ENCODE measurements at regions not wholly inside any gene's neighbourhood (a gene's known extent, or its start where the extent isn't known, plus 50 kb on each side); places are given as distances from the start of the nearest gene placed in this dataset.
"Not testable (repeated sequence)": the region's sequence is repeated elsewhere in the genome, so short reads cannot be mapped to it uniquely, and the experiment has no call there.

DNA sequence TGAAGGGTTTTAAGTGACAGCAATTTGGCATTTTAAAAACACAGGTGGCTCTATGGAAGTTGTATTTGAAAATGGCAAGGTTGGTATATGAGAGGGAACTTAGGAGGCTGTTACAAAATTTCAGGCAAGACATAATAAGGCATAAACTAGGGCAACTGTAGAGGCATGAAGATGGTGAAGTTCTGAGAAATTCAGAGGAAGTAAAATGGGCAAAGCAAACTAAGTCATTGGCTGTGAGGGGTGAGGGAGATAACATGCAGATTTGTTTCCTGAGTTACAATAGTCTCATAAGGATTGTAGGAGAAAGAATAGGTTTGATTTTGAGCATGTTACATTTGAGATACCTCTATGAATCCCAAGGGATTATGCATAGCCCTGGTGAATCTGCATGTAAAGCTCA, 302.9 kb upstream of the ARHGEF26 start:
- no peak overlapping the region for H3K4me2 ChIP-seq
- H2AFZ ChIP-seq, result no peak overlapping the region
- H3K4me3 ChIP-seq, result no peak overlapping the region
- no peak overlapping the region for H3K27ac ChIP-seq
- H3K36me3 ChIP-seq (replicated peaks; ENCODE audit: insufficient read depth, low read depth), result no peaks in the 10 kb centered on the region
- no peak for DNase-seq (ENCODE audit: low spot score)
- H3K4me1 ChIP-seq (ENCODE audit: insufficient read depth), result no peaks in the 10 kb centered on the region
- TF ChIP-seq EZH2 (IDR thresholded peaks at IDR 0.05; ENCODE audit: borderline replicate concordance) (no peak), EZH2phosphoT487 (IDR thresholded peaks at IDR 0.05; ENCODE audit: low read depth, severe bottlenecking, unreplicated experiment) (no peak)
- TF ChIP-seq, protein P1, sequence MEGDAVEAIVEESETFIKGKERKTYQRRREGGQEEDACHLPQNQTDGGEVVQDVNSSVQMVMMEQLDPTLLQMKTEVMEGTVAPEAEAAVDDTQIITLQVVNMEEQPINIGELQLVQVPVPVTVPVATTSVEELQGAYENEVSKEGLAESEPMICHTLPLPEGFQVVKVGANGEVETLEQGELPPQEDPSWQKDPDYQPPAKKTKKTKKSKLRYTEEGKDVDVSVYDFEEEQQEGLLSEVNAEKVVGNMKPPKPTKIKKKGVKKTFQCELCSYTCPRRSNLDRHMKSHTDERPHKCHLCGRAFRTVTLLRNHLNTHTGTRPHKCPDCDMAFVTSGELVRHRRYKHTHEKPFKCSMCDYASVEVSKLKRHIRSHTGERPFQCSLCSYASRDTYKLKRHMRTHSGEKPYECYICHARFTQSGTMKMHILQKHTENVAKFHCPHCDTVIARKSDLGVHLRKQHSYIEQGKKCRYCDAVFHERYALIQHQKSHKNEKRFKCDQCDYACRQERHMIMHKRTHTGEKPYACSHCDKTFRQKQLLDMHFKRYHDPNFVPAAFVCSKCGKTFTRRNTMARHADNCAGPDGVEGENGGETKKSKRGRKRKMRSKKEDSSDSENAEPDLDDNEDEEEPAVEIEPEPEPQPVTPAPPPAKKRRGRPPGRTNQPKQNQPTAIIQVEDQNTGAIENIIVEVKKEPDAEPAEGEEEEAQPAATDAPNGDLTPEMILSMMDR (IDR thresholded peaks at IDR 0.05; ENCODE audit: poor library complexity), result no peak
- H3K9me3 ChIP-seq (ENCODE audit: low read depth), result no peaks in the 10 kb centered on the region
- no peaks in the 10 kb centered on the region for H3K9me2 ChIP-seq (replicated peaks; ENCODE audit: insufficient read depth)
- no peaks in the 10 kb centered on the region for H3K27me3 ChIP-seq
- H4K20me1 ChIP-seq (ENCODE audit: insufficient read depth, poor library complexity, severe bottlenecking), result no peaks in the 10 kb centered on the region
- H3K79me2 ChIP-seq, result no peaks in the 10 kb centered on the region

DNA sequence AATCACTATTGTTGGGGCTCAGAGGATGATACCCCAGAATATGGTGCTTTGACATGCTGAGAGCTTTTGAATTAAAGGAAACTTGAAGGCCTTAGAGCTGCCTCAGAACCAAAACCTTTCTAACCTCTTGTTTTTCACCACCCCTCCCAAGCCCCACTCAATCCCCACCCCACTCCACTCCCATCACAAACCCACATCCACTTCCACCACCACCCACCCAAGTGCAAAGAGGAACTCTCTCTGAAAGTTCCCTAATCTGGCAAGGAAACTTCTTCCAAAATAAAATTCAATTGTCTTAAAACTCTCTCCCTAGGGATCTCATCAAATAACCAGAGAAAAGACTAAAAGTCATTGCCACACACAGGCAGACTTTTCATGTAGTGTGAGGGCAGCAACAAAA, 301.2 kb upstream of the ARHGEF26 start:
- H3K27ac ChIP-seq, result no peak overlapping the region
- no peaks in the 10 kb centered on the region for H3K4me1 ChIP-seq (ENCODE audit: insufficient read depth)
- no peaks in the 10 kb centered on the region for H3K36me3 ChIP-seq (replicated peaks; ENCODE audit: insufficient read depth, low read depth)
- no peaks in the 10 kb centered on the region for H3K27me3 ChIP-seq
- no peak overlapping the region for H3K4me3 ChIP-seq
- TF ChIP-seq, protein P1 (IDR thresholded peaks at IDR 0.05; ENCODE audit: poor library complexity), result no peak
- no peak for TF ChIP-seq EZH2phosphoT487 (IDR thresholded peaks at IDR 0.05; ENCODE audit: low read depth, severe bottlenecking, unreplicated experiment)
- TF ChIP-seq EZH2 (IDR thresholded peaks at IDR 0.05; ENCODE audit: borderline replicate concordance), result no peak
- no peaks in the 10 kb centered on the region for H3K79me2 ChIP-seq
- no peak overlapping the region for H2AFZ ChIP-seq
- H3K9me2 ChIP-seq (replicated peaks; ENCODE audit: insufficient read depth), result no peaks in the 10 kb centered on the region
- H3K9me3 ChIP-seq (ENCODE audit: low read depth), result no peaks in the 10 kb centered on the region
- no peak for DNase-seq (ENCODE audit: low spot score)
- no peak overlapping the region for H3K4me2 ChIP-seq
- H4K20me1 ChIP-seq (ENCODE audit: insufficient read depth, poor library complexity, severe bottlenecking), result no peaks in the 10 kb centered on the region

DNA sequence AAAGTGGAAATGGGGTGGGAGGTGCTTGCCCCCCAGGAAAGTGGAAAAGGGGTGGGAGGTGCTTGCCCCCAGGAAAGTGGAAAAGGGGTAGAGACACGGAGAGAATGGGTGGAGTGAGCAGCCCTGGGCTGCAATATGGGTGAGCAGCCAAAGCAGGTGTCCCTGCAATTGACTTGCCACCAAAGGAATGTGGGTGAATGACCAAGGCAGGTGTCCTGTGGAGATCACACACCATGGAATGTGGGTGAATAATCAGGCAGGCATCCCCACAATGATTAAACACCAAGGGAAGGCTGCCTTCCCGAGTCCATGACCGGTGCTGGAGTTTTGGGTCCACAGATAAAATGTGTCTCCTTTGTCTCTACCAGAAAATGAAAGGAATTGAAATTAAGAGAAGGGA, 292.8 kb upstream of the ARHGEF26 start:
- not testable (repeated sequence) for DNase-seq (ENCODE audit: low spot score); H4K20me1 ChIP-seq (ENCODE audit: insufficient read depth, poor library complexity, severe bottlenecking); H3K9me3 ChIP-seq (ENCODE audit: low read depth); H3K4me2 ChIP-seq; H3K36me3 ChIP-seq (replicated peaks; ENCODE audit: insufficient read depth, low read depth); H3K4me3 ChIP-seq; H3K9me2 ChIP-seq (replicated peaks; ENCODE audit: insufficient read depth); H2AFZ ChIP-seq; H3K27ac ChIP-seq; H3K27me3 ChIP-seq; H3K4me1 ChIP-seq (ENCODE audit: insufficient read depth); H3K79me2 ChIP-seq
- WGBS (ENCODE audit: low lambda C conversion rate, missing lambda C conversion rate), result 95% methylated on average over 3 of the region's 3 CpGs

DNA sequence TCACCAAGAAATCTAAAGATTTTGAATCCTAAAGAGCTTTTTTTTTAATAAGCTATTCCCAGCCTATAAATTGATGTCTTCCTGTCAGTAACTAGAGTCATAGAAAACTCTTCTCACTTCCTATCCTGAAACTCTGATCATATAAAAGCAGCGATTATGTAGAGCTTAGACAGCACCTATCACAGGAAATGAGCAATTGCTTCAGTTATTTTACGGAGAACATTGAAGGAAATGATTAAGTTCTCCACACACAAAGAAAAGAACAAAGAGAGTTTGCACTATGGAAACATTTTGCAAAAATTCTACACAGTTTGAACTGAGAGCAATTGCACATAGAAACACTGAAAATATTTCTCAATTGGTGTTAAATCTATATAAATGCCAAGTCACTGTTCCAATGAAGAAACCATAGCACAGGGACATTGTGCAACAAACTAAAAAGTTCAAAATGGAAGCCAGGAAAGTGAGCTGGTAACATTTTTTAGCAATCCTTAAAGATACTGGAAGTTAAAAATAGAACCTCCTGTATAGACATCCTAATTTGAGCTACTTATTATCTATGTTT, 291.5 kb upstream of the ARHGEF26 start:
- Histone ChIP-seq H3K4me3 (no peak overlapping the region), H3K4me1 (ENCODE audit: insufficient read depth) (no peaks in the 10 kb centered on the region), H2AFZ (no peak overlapping the region), H4K20me1 (ENCODE audit: insufficient read depth, poor library complexity, severe bottlenecking) (no peaks in the 10 kb centered on the region), H3K27me3 (no peaks in the 10 kb centered on the region), H3K4me2 (no peak overlapping the region), H3K9me3 (ENCODE audit: low read depth) (no peaks in the 10 kb centered on the region), H3K36me3 (replicated peaks; ENCODE audit: insufficient read depth, low read depth) (no peaks in the 10 kb centered on the region), H3K27ac (no peak overlapping the region), H3K79me2 (no peaks in the 10 kb centered on the region), H3K9me2 (replicated peaks; ENCODE audit: insufficient read depth) (no peaks in the 10 kb centered on the region)
- no peak for TF ChIP-seq EZH2 (IDR thresholded peaks at IDR 0.05; ENCODE audit: borderline replicate concordance)
- no peak for TF ChIP-seq EZH2phosphoT487 (IDR thresholded peaks at IDR 0.05; ENCODE audit: low read depth, severe bottlenecking, unreplicated experiment)
- TF ChIP-seq, protein P1 (IDR thresholded peaks at IDR 0.05; ENCODE audit: poor library complexity), result no peak
- no peak for DNase-seq (ENCODE audit: low spot score)
- 84% methylated on average over 2 of the region's 2 CpGs for WGBS (ENCODE audit: low lambda C conversion rate, missing lambda C conversion rate)
